IPS DF 6.9 (cell line): ENCODE measurements at regions not wholly inside any gene's neighbourhood (a gene's known extent, or its start where the extent isn't known, plus 50 kb on each side); places are given as distances from the start of the nearest gene placed in this dataset.

ENCODE experiments used
- DNase-seq: peaks from one replicate; pipeline ENCODE4 v3.0.0-alpha.2; 2013; ENCODE audit warnings: low read depth, low spot score
- H3K27ac ChIP-seq: one replicate; pipeline ENCODE4 v1.5.1; 2013; ENCODE audit warnings: low read length, control low read depth
- H3K27me3 ChIP-seq: 2 replicates; pipeline ENCODE4 v1.6.1; 2013; ENCODE audit warnings: mild to moderate bottlenecking, low read length; ENCODE audit not compliant: control insufficient read depth, insufficient read depth
- H3K36me3 ChIP-seq: 2 replicates; pipeline ENCODE4 v1.6.1; 2013; ENCODE audit warnings: low read length; ENCODE audit not compliant: control insufficient read depth, insufficient read depth
- H3K4me1 ChIP-seq: 2 replicates; pipeline ENCODE4 v1.6.1; 2013; ENCODE audit warnings: low read length; ENCODE audit not compliant: control insufficient read depth, insufficient read depth
- H3K4me3 ChIP-seq: 2 replicates; pipeline ENCODE4 v1.5.1; 2013; ENCODE audit warnings: mild to moderate bottlenecking, low read length
- H3K9me3 ChIP-seq: 2 replicates; pipeline ENCODE4 v1.6.1; 2013; ENCODE audit warnings: low read length, inconsistent platforms; ENCODE audit not compliant: control insufficient read depth, insufficient read depth
- WGBS: extraction: QIAGEN DNeasy Blood & Tissue Kit; methylation state at CpG from one replicate; pipeline ENCODE4 v1.1.7; 2013; ENCODE audit warnings: mixed read lengths, missing lambda C conversion rate; ENCODE audit not compliant: insufficient read length, insufficient coverage; 5-methylcytosine and 5-hydroxymethylcytosine counted together

DNA sequence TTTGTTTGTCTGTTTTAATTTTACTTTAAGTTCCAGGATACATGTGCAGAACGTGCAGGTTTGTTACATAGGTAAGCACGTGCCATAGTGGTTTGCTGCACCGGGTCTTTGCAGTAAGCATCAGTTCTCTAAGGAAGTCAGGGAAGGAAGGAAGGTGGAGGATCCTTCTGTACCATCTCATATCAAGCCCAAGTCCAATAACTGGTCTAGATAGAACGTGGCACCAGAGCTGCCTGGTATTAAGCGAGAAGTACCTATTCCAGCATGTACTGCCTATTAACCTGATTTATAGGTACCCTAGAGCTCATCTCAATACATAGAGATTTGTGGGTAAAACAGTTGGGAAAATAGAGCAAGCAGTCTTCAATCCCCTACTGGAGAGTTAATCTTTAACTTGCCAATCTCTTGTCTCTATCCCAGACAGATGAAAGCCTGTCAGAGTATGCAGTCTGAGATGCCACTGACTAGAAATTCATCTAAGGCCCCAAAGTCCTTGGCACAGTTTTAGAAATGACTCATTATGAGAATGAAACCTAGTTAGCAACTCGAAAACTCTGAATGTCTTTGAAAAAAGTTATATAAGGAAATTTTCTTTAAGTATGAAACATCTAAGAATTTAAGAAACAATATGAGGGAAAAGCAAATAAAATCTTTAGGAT lies 144.9 kb downstream of the TFAP2A start:
- H3K27ac ChIP-seq, result no peak overlapping the region
- no peaks in the 10 kb centered on the region for H3K9me3 ChIP-seq
- no peaks in the 10 kb centered on the region for H3K36me3 ChIP-seq
- DNase-seq, result no peak
- no peak overlapping the region for H3K4me3 ChIP-seq
- no peaks in the 10 kb centered on the region for H3K27me3 ChIP-seq
- H3K4me1 ChIP-seq, result peaks cover 8% of the 10 kb centered on the region
- WGBS, result no CpG with 5 or more reads among the region's 6 CpGs

- Histone ChIP-seq H3K27me3 (no peaks in the 10 kb centered on the region), H3K4me3 (no peak overlapping the region), H3K36me3 (no peaks in the 10 kb centered on the region), H3K4me1 (peaks cover 8% of the 10 kb centered on the region), H3K27ac (no peak overlapping the region), H3K9me3 (no peaks in the 10 kb centered on the region)
- DNase-seq, result no peak
- no CpG with 5 or more reads among the region's 14 CpGs for WGBS
Measured at GRCh38 chr6:10268611-10269310, 146.1 kb downstream of the TFAP2A start.

GRCh38 chr6:10268111-10268510 lies 146.8 kb downstream of the TFAP2A start:
- H3K27ac ChIP-seq, result no peak overlapping the region
- H3K36me3 ChIP-seq, result no peaks in the 10 kb centered on the region
- no peak overlapping the region for H3K4me3 ChIP-seq
- no peaks in the 10 kb centered on the region for H3K9me3 ChIP-seq
- peaks cover 8% of the 10 kb centered on the region for H3K4me1 ChIP-seq
- no CpG with 5 or more reads among the region's 4 CpGs for WGBS
- DNase-seq, result peak; percentile 33
- no peaks in the 10 kb centered on the region for H3K27me3 ChIP-seq

DNA sequence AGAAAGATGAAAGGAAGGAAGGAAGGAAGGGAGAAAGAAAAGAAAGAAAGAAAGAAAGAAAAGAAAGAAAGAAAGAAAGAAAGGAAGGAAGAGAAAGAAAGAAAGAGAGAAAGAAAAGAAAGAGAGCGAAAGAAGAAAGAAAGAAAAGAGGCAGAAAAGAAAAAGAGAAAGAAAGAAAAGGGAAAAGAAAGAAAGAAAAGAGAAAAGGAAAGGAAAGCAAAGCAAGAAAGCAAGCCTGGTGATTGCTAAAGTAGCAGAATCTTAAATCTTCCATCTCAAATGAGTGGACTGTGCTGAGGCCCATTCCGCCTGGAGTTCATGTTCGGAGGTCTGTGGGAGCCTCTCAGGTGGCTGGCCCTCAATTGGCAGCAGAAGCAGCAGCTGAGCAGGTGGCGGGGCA lies 148.4 kb downstream of the TFAP2A start:
- no peak overlapping the region for H3K4me3 ChIP-seq
- H3K27ac ChIP-seq, result no peak overlapping the region
- H3K27me3 ChIP-seq, result no peaks in the 10 kb centered on the region
- no peak for DNase-seq
- peaks cover 8% of the 10 kb centered on the region for H3K4me1 ChIP-seq
- WGBS, result no CpG with 5 or more reads among the region's 4 CpGs
- H3K36me3 ChIP-seq, result no peaks in the 10 kb centered on the region
- H3K9me3 ChIP-seq, result no peaks in the 10 kb centered on the region

DNA sequence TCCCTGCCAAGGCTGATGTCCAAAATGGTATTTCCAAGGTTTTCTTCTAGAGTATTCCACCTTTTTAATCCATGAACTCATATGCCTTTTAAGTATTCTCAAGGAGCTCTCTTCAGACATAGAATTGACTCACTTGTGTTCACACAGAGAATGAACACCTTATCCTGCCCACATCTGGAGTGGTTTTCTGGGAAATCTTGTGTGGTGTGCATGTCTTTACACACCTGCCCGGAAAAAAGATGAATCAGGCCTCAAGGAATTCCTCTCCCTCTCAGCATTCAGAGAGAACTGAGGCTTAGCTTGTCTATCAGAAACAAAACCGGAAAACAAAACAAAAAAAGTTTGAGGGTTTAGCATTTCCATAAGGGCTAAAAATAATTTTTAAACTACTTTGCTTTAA lies 148.8 kb downstream of the TFAP2A start:
- peaks cover 8% of the 10 kb centered on the region for H3K4me1 ChIP-seq
- H3K4me3 ChIP-seq, result no peak overlapping the region
- DNase-seq, result no peak
- H3K36me3 ChIP-seq, result no peaks in the 10 kb centered on the region
- H3K27ac ChIP-seq, result no peak overlapping the region
- no CpG with 5 or more reads among the region's 2 CpGs for WGBS
- H3K9me3 ChIP-seq, result no peaks in the 10 kb centered on the region
- H3K27me3 ChIP-seq, result no peaks in the 10 kb centered on the region

DNA sequence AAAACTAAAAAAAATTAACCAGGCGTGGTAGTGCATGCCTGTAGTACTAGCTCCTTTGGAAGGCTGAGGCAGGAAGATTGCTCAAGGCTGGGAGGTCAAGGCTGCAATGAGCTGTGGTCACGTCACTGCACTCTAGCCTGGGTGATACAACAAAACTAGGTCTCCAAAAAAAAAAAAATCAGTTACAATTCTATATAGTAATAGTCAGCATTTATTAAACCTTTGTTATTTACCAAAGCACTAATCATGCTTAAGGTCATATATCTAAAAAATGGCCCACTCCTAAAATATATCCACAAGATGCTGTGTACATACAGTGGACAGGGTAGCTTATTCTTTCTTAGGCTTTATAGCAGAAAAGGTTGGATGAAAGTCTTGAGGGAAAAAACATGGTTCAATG lies 152.4 kb downstream of the TFAP2A start:
- H3K4me3 ChIP-seq, result no peak overlapping the region
- no peak overlapping the region for H3K27ac ChIP-seq
- H3K27me3 ChIP-seq, result no peaks in the 10 kb centered on the region
- H3K36me3 ChIP-seq, result no peaks in the 10 kb centered on the region
- H3K9me3 ChIP-seq, result no peaks in the 10 kb centered on the region
- H3K4me1 ChIP-seq, result no peaks in the 10 kb centered on the region
- DNase-seq, result no peak
- WGBS, result no CpG with 5 or more reads among the region's 2 CpGs

- H3K27me3 ChIP-seq, result no peaks in the 10 kb centered on the region
- no CpG with 5 or more reads among the region's 3 CpGs for WGBS
- no peaks in the 10 kb centered on the region for H3K36me3 ChIP-seq
- no peaks in the 10 kb centered on the region for H3K4me1 ChIP-seq
- no peak overlapping the region for H3K27ac ChIP-seq
- no peaks in the 10 kb centered on the region for H3K9me3 ChIP-seq
- no peak for DNase-seq
- no peak overlapping the region for H3K4me3 ChIP-seq
Measured at GRCh38 chr6:10259671-10260070, 155.2 kb downstream of the TFAP2A start.

DNA sequence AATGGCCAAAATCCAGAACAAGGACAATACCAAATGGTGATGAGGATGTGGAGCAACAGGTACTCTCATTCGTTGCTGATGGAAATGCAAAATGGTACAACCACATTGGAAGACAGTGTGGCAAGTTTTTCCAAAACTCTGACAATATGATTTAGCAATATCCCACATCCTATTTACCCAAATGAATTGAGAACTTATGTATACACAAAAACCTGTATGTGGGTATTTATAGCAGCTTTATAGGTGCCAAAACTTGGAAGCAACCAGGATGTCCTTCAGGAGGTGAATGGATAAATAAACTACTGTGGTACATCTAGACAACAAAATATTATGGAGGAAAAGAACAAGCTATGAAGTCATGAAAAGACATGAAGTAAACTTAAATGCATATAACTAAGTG lies 156.5 kb downstream of the TFAP2A start:
- Histone ChIP-seq H3K9me3 (no peaks in the 10 kb centered on the region), H3K4me1 (no peaks in the 10 kb centered on the region), H3K27ac (no peak overlapping the region), H3K36me3 (no peaks in the 10 kb centered on the region), H3K4me3 (no peak overlapping the region), H3K27me3 (no peaks in the 10 kb centered on the region)
- no CpG with 5 or more reads among the region's 1 CpG for WGBS
- no peak for DNase-seq

DNA sequence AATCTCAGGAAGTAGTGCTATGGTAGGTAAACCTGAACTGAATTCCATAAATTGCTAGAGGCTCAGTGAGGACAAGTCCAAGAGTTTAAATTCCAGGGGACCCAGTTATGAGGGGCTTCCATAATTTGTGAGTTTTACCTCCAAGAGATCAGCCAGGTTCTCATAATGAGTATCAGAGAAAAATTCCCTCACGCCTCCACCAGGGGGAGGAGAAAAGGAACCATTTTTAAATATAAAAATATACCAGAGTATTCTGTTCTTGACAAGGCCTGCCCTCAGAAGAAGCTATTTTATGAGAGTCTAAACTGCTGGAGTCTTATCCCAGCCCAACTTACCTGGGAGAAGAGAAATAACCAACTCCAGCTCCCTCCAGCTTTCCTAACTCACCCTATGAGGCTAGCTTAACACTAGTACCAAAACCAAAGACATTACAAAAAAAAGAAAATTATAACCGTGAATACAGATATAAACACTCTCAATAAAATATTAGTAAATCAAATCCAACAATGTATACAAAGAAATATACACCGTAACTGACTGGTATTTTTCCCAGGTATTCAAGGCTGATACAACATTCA lies 158.7 kb downstream of the TFAP2A start:
- Histone ChIP-seq H3K36me3 (no peaks in the 10 kb centered on the region), H3K27ac (no peak overlapping the region), H3K4me1 (no peaks in the 10 kb centered on the region), H3K27me3 (no peaks in the 10 kb centered on the region), H3K4me3 (no peak overlapping the region), H3K9me3 (no peaks in the 10 kb centered on the region)
- DNase-seq, result no peak
- WGBS, result no CpG with 5 or more reads among the region's 3 CpGs

GRCh38 chr6:10250655-10251220 lies 164.1 kb downstream of the TFAP2A start:
- H3K36me3 ChIP-seq, result no peaks in the 10 kb centered on the region
- no peak for DNase-seq
- no peaks in the 10 kb centered on the region for H3K27me3 ChIP-seq
- H3K4me3 ChIP-seq, result no peak overlapping the region
- no peaks in the 10 kb centered on the region for H3K9me3 ChIP-seq
- no peaks in the 10 kb centered on the region for H3K4me1 ChIP-seq
- no peak overlapping the region for H3K27ac ChIP-seq
- no CpG with 5 or more reads among the region's 4 CpGs for WGBS
